T-cell (primary cell): ENCODE measurements at regions not wholly inside any gene's neighbourhood (a gene's known extent, or its start where the extent isn't known, plus 50 kb on each side); places are given as distances from the start of the nearest gene placed in this dataset.

ENCODE experiments used
- ATAC-seq, 4 experiments: fragments of 200-7000 bp in 3 of 4; fragments of 150-1000 bp in 1 of 4; cut with Tn5 transposase; replicated peaks in 1 of 4; 1 replicate in 3 of 4; 2 replicates in 1 of 4; pipeline ENCODE4 v1.10.0; 2021; ENCODE audit warnings: moderate library complexity in 3 of 4, mild to moderate bottlenecking in 2 of 4, moderate number of reproducible peaks in 1 of 4
- CTCF ChIA-PET, 2 donors: fragments of 300-600 bp; sonication (Branson Sonifier 250); formaldehyde crosslinking; loops; one replicate each; lab custom pipeline; 2022; ENCODE audit warnings: antibody characterized with exemption in 2 of 2; lab: Charles Lee
- POLR2A ChIA-PET, 2 donors: fragments of 300-600 bp; sonication (Branson Sonifier 250); formaldehyde crosslinking; loops; one replicate each; lab custom pipeline; 2022; ENCODE audit warnings: antibody characterized with exemption in 2 of 2; lab: Charles Lee
- DNase-seq, 35 experiments: peaks; one replicate each; pipeline versions ENCODE4 v3.0.0 to v3.0.0-alpha.2; 2013 to 2023
- H3K27ac ChIP-seq: one replicate; pipeline ENCODE4 v1.5.1; 2013; ENCODE audit warnings: low read length
- H3K27me3 ChIP-seq, 2 experiments: replicated peaks in 1 of 2; 1 replicate in 1 of 2; 2 replicates in 1 of 2; pipeline versions ENCODE4 v1.6.1 to v1.7.0; 2013; ENCODE audit warnings: low read length in 1 of 2, mixed read lengths in 1 of 2; ENCODE audit not compliant: control insufficient read depth in 2 of 2, insufficient read depth in 2 of 2; ENCODE audit errors: extremely low read depth in 1 of 2
- H3K36me3 ChIP-seq, 2 donors: 1 replicate in 1 of 2; 2 replicates in 1 of 2; pipeline versions ENCODE4 v1.6.1 to v1.7.0; 2013; ENCODE audit warnings: low read length in 1 of 2; ENCODE audit not compliant: control insufficient read depth in 2 of 2, insufficient read depth in 1 of 2; ENCODE audit errors: extremely low read depth in 1 of 2
- H3K4me1 ChIP-seq, 2 experiments: 1 replicate in 1 of 2; 2 replicates in 1 of 2; pipeline versions ENCODE4 v1.6.1 to v1.7.0; 2013; ENCODE audit warnings: low read length in 2 of 2, mixed read lengths in 1 of 2; ENCODE audit not compliant: insufficient read depth in 2 of 2, control insufficient read depth in 1 of 2; ENCODE audit errors: extremely low read depth in 1 of 2
- H3K4me3 ChIP-seq, 2 donors: 1 replicate in 1 of 2; 2 replicates in 1 of 2; pipeline versions ENCODE4 v1.5.1 to v1.7.0; 2013; ENCODE audit warnings: mild to moderate bottlenecking in 2 of 2, low read length in 1 of 2, moderate library complexity in 1 of 2; ENCODE audit not compliant: control insufficient read depth in 1 of 2; ENCODE audit errors: extremely low read depth in 1 of 2
- H3K9me3 ChIP-seq: 2 replicates; pipeline ENCODE4 v1.7.0; 2013
- H3K27ac Mint-ChIP-seq, 2 donors: one replicate each; pipeline ENCODE4 v1.8.0; 2020 to 2021; ENCODE audit warnings: mild to moderate bottlenecking in 2 of 2, mixed read lengths in 2 of 2
- H3K27me3 Mint-ChIP-seq, 2 donors: one replicate each; pipeline ENCODE4 v1.8.0; 2021 to 2022; ENCODE audit warnings: mixed read lengths in 2 of 2
- H3K36me3 Mint-ChIP-seq: one replicate; pipeline ENCODE4 v1.8.0; 2021; ENCODE audit warnings: mixed read lengths
- H3K4me1 Mint-ChIP-seq, 3 donors: one replicate each; pipeline ENCODE4 v1.8.0; 2020 to 2022; ENCODE audit warnings: mixed read lengths in 3 of 3, mild to moderate bottlenecking in 1 of 3
- H3K4me3 Mint-ChIP-seq, 3 donors: one replicate each; pipeline ENCODE4 v1.8.0; 2020 to 2022; ENCODE audit warnings: mild to moderate bottlenecking in 3 of 3, mixed read lengths in 3 of 3, moderate library complexity in 3 of 3
- H3K9me3 Mint-ChIP-seq, 3 donors: one replicate each; pipeline ENCODE4 v1.8.0; 2020 to 2022; ENCODE audit warnings: mixed read lengths in 3 of 3
- WGBS: methylation state at CpG from one replicate; pipeline ENCODE4 v1.1.5; 2013; ENCODE audit warnings: missing lambda C conversion rate; ENCODE audit not compliant: insufficient coverage; 5-methylcytosine and 5-hydroxymethylcytosine counted together

GRCh38 chr6:149132336-149132735, 185.2 kb upstream of the TAB2 start:
- H3K4me3 Mint-ChIP-seq = peak overlapping the region in 1 of 3 donors; percentile 12
- H3K4me1 Mint-ChIP-seq = peaks cover 45 to 65% (median 54%) of the 10 kb centered on the region in 3 donors
- H3K4me1 ChIP-seq = peaks cover 15 to 31% of the 10 kb centered on the region in 2 experiments

GRCh38 chr6:149134511-149134933, 183.0 kb upstream of the TAB2 start:
- 50% methylated on average over 1 of the region's 4 CpGs for WGBS
- peaks cover 39 to 62% (median 43%) of the 10 kb centered on the region in 3 donors for H3K4me1 Mint-ChIP-seq
- CTCF ChIA-PET = no interaction called here
- no peak overlapping the region for H3K4me3 Mint-ChIP-seq
- DNase-seq (no peak), ATAC-seq (no peak)
- no peaks in the 10 kb centered on the region for H3K36me3 ChIP-seq
- no peaks in the 10 kb centered on the region for H3K27me3 ChIP-seq
- no peak overlapping the region for H3K4me3 ChIP-seq
- peaks cover 12% of the 10 kb centered on the region for H3K36me3 Mint-ChIP-seq
- peaks cover 0 to 5% (median 0%) of the 10 kb centered on the region in 3 donors for H3K9me3 Mint-ChIP-seq
- H3K4me1 ChIP-seq = peaks cover 6 to 29% of the 10 kb centered on the region in 2 experiments
- POLR2A ChIA-PET = no interaction called here
- H3K27ac ChIP-seq = no peak overlapping the region
- H3K27me3 Mint-ChIP-seq = no peaks in the 10 kb centered on the region
- H3K27ac Mint-ChIP-seq = no peak overlapping the region
- H3K9me3 ChIP-seq = no peaks in the 10 kb centered on the region

More at GRCh38 chr6:149132336-149132735, 185.2 kb upstream of the TAB2 start:
- H3K27ac ChIP-seq = peak overlapping the region; percentile 14
- H3K27me3 ChIP-seq = no peaks in the 10 kb centered on the region
- Mint-ChIP-seq H3K27ac (peak overlapping the region; percentile 53 to 66), H3K9me3 (peaks cover 0 to 5% (median 0%) of the 10 kb centered on the region in 3 donors), H3K27me3 (no peaks in the 10 kb centered on the region), H3K36me3 (peaks cover 12% of the 10 kb centered on the region)
- H3K9me3 ChIP-seq = no peaks in the 10 kb centered on the region
- ATAC-seq (peak in 3 of 4 experiments; percentile 20 to 28 (median 21)), DNase-seq (no peak)
- WGBS = 82% methylated on average over 2 of the region's 3 CpGs
- ChIA-PET CTCF (interaction anchor here in 1 of 2 donors (0.6 kb wide), 1 partner anchor 71 kb away, joined by 3 read pairs; no protein-coding TSS in a partner anchor), POLR2A (no interaction called here)
- no peak overlapping the region for H3K4me3 ChIP-seq
- no peaks in the 10 kb centered on the region for H3K36me3 ChIP-seq

- 77% methylated on average over 2 of the region's 3 CpGs for WGBS
- no peaks in the 10 kb centered on the region for H3K27me3 ChIP-seq
Observed at GRCh38 chr6:149135809-149136208, 181.7 kb upstream of the TAB2 start.

DNA sequence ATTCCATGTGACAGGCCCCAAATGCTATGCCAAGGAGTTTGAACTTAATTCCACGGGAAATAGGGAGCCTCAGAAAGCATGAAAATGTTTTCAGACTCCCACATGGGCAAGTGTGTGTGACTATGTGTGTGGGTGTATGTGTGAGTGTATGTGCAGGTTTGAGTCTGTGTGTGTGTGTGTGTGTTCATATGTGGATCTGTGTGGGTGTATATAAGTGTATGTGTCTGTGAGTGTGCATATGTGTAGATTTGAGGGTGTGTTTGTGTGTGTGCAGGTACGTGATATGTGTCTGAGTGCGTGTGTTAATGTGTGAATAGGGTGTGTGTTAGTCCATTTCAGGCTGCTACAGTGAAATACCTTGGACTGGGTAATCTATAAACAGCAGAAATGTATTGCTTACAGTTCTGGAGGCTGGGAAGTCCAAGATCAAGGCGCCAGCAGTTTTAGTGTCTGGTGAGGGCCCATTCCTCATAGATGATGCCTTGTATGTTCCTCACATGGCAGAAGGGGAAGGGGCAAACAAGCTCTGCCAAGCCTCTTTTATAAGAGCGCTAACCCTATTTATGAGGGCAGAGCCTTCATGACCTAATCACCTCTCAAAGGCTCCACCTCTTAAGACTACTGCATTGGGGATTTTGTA, 181.1 kb upstream of the TAB2 start:
- ChIA-PET CTCF (no interaction called here), POLR2A (interaction anchor here in 1 of 2 donors (0.6 kb wide), 1 partner anchor 47 kb away, joined by 3 read pairs; no protein-coding TSS in a partner anchor)
- H3K4me3 Mint-ChIP-seq = no peak overlapping the region
- H3K9me3 ChIP-seq = no peaks in the 10 kb centered on the region
- DNase-seq = no peak
- no peaks in the 10 kb centered on the region for H3K27me3 ChIP-seq
- peaks cover 13 to 34% of the 10 kb centered on the region in 2 experiments for H3K4me1 ChIP-seq
- ATAC-seq = no peak
- peaks cover 0 to 5% (median 0%) of the 10 kb centered on the region in 3 donors for H3K9me3 Mint-ChIP-seq
- H3K4me3 ChIP-seq = no peak overlapping the region
- no peaks in the 10 kb centered on the region for H3K36me3 ChIP-seq
- H3K4me1 Mint-ChIP-seq = peaks cover 46 to 65% (median 52%) of the 10 kb centered on the region in 3 donors
- H3K36me3 Mint-ChIP-seq = peaks cover 15% of the 10 kb centered on the region
- H3K27me3 Mint-ChIP-seq = no peaks in the 10 kb centered on the region
- WGBS = 50% methylated on average over 4 of the region's 5 CpGs
- no peak overlapping the region for H3K27ac Mint-ChIP-seq
- peak overlapping the region; percentile 9 for H3K27ac ChIP-seq

More at GRCh38 chr6:149135809-149136208, 181.7 kb upstream of the TAB2 start:
- POLR2A ChIA-PET = no interaction called here
- CTCF ChIA-PET = no interaction called here
- Mint-ChIP-seq H3K27me3 (no peaks in the 10 kb centered on the region), H3K27ac (no peak overlapping the region), H3K36me3 (peaks cover 15% of the 10 kb centered on the region), H3K4me3 (no peak overlapping the region), H3K4me1 (peaks cover 41 to 63% (median 46%) of the 10 kb centered on the region in 3 donors), H3K9me3 (peaks cover 0 to 5% (median 0%) of the 10 kb centered on the region in 3 donors)
- Histone ChIP-seq H3K4me1 (peaks cover 9 to 34% of the 10 kb centered on the region in 2 experiments), H3K9me3 (no peaks in the 10 kb centered on the region), H3K36me3 (no peaks in the 10 kb centered on the region), H3K4me3 (no peak overlapping the region), H3K27ac (peak overlapping the region; percentile 9)
- ATAC-seq (no peak), DNase-seq (no peak)

GRCh38 chr6:149136913-149137286, 180.6 kb upstream of the TAB2 start:
- Mint-ChIP-seq H3K4me3 (no peak overlapping the region), H3K36me3 (peaks cover 16% of the 10 kb centered on the region), H3K27ac (no peak overlapping the region), H3K9me3 (peaks cover 0 to 5% (median 2%) of the 10 kb centered on the region in 3 donors), H3K4me1 (peaks cover 47 to 64% (median 52%) of the 10 kb centered on the region in 3 donors), H3K27me3 (no peaks in the 10 kb centered on the region)
- Histone ChIP-seq H3K36me3 (no peaks in the 10 kb centered on the region), H3K27ac (no peak overlapping the region), H3K9me3 (no peaks in the 10 kb centered on the region), H3K4me3 (no peak overlapping the region), H3K27me3 (no peaks in the 10 kb centered on the region), H3K4me1 (peaks cover 13 to 33% of the 10 kb centered on the region in 2 experiments)
- ATAC-seq = no peak
- POLR2A ChIA-PET = interaction anchor here in 1 of 2 donors (0.6 kb wide), 1 partner anchor 47 kb away, joined by 3 read pairs; no protein-coding TSS in a partner anchor
- CTCF ChIA-PET = no interaction called here
- DNase-seq = no peak
- no CpG with 5 or more reads among the region's 2 CpGs for WGBS

GRCh38 chr6:149137594-149137993, 179.9 kb upstream of the TAB2 start:
- Mint-ChIP-seq H3K36me3 (peaks cover 14% of the 10 kb centered on the region), H3K27me3 (no peaks in the 10 kb centered on the region), H3K4me3 (no peak overlapping the region), H3K9me3 (peaks cover 0 to 6% (median 2%) of the 10 kb centered on the region in 3 donors), H3K4me1 (peaks cover 45 to 62% (median 49%) of the 10 kb centered on the region in 3 donors), H3K27ac (peak overlapping the region; percentile 82 to 94)
- no peak for DNase-seq
- no peaks in the 10 kb centered on the region for H3K9me3 ChIP-seq
- ChIA-PET CTCF (no interaction called here), POLR2A (interaction anchor here in 1 of 2 donors (0.6 to 1.1 kb wide), 2 partner anchors 10 to 162 kb away, joined by 3 read pairs; no protein-coding TSS in a partner anchor)
- H3K4me3 ChIP-seq = no peak overlapping the region
- H3K36me3 ChIP-seq = no peaks in the 10 kb centered on the region
- ATAC-seq = no peak
- peak overlapping the region; percentile 96 for H3K27ac ChIP-seq
- 100% methylated on average over 1 of the region's 4 CpGs for WGBS
- H3K4me1 ChIP-seq = peaks cover 13 to 27% of the 10 kb centered on the region in 2 experiments
- H3K27me3 ChIP-seq = no peaks in the 10 kb centered on the region
